PFSK-1 (cell line): ENCODE measurements at regions not wholly inside any gene's neighbourhood (a gene's known extent, or its start where the extent isn't known, plus 50 kb on each side); places are given as distances from the start of the nearest gene placed in this dataset.

ENCODE experiments used
- FOXP2 ChIP-seq: optimal IDR thresholded peaks from 2 replicates; pipeline ENCODE3; 2011; ENCODE audit warnings: borderline replicate concordance, control low read depth, inconsistent platforms; ENCODE audit not compliant: insufficient read depth; ENCODE audit errors: extremely low read length, extremely low read depth
- POLR2AphosphoS5 ChIP-seq: IDR thresholded peaks from 2 replicates; pipeline ENCODE4 v1.6.1; 2012; ENCODE audit warnings: low read depth, mild to moderate bottlenecking, control low read depth, low read length, moderate library complexity
- SIN3A ChIP-seq: IDR thresholded peaks from 2 replicates; pipeline ENCODE4 v1.6.1; 2012; ENCODE audit warnings: mild to moderate bottlenecking, low read length, moderate library complexity, borderline replicate concordance; ENCODE audit not compliant: insufficient read depth
- TAF1 ChIP-seq: IDR thresholded peaks from 2 replicates; pipeline ENCODE4 v1.6.1; 2012; ENCODE audit warnings: low read length, control low read depth, borderline replicate concordance; ENCODE audit not compliant: insufficient read depth
- TF ChIP-seq, protein P1 (sequence below), 2 experiments: IDR thresholded peaks; 2 replicates each; pipeline versions ENCODE4 v1.6.1 to v1.8.0; 2011 to 2012; ENCODE audit warnings: low read depth in 2 of 2, low read length in 2 of 2, control low read depth in 1 of 2, inconsistent platforms in 1 of 2, mild to moderate bottlenecking in 1 of 2, moderate library complexity in 1 of 2; ENCODE audit not compliant: insufficient read depth in 1 of 2

DNA sequence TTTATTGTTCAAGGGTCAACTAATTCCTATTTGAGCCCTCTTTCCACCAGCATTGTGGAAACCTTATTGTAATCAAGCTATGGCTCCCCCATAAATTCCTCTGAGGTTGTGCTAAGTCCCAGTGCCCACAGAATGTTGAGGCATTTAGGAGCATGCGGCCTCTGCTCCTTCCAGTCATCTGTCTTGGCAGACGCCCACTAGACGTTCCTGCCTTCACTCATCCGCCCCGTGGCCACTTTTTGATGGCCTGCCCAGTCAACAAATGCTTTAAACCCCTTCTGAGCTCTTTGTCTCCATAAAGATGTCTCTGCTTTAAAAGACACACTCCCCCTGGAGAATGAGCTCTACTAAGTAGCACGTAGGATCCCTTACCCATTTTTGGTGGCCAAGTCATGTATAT lies 104.7 kb downstream of the GAS1 start:
- TF ChIP-seq, protein P1, sequence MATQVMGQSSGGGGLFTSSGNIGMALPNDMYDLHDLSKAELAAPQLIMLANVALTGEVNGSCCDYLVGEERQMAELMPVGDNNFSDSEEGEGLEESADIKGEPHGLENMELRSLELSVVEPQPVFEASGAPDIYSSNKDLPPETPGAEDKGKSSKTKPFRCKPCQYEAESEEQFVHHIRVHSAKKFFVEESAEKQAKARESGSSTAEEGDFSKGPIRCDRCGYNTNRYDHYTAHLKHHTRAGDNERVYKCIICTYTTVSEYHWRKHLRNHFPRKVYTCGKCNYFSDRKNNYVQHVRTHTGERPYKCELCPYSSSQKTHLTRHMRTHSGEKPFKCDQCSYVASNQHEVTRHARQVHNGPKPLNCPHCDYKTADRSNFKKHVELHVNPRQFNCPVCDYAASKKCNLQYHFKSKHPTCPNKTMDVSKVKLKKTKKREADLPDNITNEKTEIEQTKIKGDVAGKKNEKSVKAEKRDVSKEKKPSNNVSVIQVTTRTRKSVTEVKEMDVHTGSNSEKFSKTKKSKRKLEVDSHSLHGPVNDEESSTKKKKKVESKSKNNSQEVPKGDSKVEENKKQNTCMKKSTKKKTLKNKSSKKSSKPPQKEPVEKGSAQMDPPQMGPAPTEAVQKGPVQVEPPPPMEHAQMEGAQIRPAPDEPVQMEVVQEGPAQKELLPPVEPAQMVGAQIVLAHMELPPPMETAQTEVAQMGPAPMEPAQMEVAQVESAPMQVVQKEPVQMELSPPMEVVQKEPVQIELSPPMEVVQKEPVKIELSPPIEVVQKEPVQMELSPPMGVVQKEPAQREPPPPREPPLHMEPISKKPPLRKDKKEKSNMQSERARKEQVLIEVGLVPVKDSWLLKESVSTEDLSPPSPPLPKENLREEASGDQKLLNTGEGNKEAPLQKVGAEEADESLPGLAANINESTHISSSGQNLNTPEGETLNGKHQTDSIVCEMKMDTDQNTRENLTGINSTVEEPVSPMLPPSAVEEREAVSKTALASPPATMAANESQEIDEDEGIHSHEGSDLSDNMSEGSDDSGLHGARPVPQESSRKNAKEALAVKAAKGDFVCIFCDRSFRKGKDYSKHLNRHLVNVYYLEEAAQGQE (IDR thresholded peaks at IDR 0.05; ENCODE audit: insufficient read depth in 1 of 2, low read depth in 2 of 2, low read length in 2 of 2), result no peak
- TF ChIP-seq TAF1 (no peak), SIN3A (no peak), FOXP2 (no peak), POLR2AphosphoS5 (no peak)

DNA sequence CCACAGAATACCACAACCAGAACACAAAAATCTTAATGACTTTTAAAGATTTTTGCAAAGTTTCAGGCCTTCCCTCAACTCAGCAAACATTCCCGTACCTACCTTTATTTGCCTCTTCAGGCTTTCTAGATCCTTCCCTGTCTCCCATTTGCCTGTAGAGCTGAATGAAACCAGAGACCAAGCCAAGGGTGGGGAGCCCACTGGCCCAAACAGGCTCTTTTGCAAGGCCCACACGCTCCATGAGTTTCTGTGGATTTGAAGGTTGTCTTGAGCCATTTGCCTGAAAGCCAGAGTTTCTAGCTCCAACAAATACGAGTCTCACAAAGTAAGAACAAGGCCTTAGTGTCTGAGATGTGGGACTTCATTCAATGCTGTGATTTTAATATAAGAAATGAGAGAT lies 107.8 kb downstream of the GAS1 start:
- no peak for TF ChIP-seq POLR2AphosphoS5
- TF ChIP-seq TAF1, result no peak
- TF ChIP-seq, protein P1 (IDR thresholded peaks at IDR 0.05; ENCODE audit: insufficient read depth in 1 of 2, low read depth in 2 of 2, low read length in 2 of 2), result no peak
- no peak for TF ChIP-seq FOXP2
- TF ChIP-seq SIN3A, result no peak

DNA sequence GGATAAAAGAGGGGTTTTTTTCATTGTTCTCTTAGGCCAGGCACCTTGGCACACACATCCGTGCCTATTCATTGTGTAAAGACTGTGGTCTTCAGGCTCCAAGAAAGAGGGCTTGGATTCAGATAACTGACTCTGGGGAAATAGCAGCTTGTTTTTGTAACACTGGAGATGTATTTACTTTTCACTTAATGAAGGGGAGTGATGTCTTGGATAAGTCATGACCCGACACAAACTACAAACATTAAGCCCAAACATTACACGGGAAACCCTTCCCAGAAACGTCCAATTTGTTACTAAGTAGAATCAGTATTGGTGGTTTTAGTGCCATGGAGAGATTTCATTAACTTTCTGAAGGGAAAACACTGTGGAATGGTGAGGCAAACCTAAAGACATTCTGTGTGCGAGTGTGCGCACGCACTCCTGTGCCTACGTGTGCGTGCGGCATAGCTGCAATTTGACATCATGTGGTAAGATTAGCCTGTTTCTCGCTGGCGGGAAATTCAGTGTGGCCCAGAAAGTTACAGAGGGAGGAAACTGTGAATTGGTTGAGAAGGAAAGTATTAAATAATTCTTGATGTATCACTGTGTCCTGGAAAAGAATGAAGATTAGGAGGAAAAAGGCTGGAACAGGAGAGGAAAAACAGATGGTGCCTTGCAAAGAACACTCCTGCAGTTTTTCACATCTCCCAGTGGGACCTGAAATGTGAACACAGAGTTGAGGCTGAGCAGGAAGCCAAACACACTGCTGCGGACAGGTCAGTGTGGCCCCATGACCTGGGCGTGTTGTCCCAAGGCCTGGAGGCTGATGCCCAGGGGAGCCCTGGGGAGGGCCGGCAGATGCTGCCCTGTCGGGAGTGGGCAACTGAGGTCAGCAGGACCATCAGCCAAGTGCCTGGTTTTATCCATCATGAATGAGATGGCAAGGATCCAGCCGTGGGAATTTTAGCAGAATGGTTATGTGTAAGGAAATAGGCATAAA lies 108.5 kb downstream of the GAS1 start:
- no peak for TF ChIP-seq POLR2AphosphoS5
- TF ChIP-seq SIN3A, result no peak
- TF ChIP-seq, protein P1 (IDR thresholded peaks at IDR 0.05; ENCODE audit: insufficient read depth in 1 of 2, low read depth in 2 of 2, low read length in 2 of 2), result no peak
- no peak for TF ChIP-seq TAF1
- TF ChIP-seq FOXP2, result no peak

DNA sequence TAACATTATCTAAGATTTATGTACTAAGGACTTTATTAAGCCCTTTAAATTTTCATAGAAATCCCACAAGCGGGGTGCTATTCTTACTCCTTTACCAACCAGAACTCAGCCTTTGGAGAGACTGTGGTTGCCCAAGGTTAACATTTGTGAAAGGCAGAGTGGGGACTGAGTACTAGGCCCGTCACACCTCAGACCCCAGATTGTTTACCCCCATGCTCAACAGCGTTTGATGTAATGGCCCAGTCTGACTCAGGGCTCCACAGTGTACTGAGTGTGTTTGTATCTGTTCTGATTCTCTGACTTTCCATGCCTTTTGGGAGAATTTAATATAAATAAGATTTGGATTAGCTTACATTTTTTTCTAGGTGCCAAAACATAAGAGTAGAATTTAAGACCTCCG lies 110.0 kb downstream of the GAS1 start:
- TF ChIP-seq, protein P1 (IDR thresholded peaks at IDR 0.05; ENCODE audit: insufficient read depth in 1 of 2, low read depth in 2 of 2, low read length in 2 of 2), result no peak
- TF ChIP-seq FOXP2 (no peak), SIN3A (no peak), TAF1 (no peak), POLR2AphosphoS5 (no peak)

DNA sequence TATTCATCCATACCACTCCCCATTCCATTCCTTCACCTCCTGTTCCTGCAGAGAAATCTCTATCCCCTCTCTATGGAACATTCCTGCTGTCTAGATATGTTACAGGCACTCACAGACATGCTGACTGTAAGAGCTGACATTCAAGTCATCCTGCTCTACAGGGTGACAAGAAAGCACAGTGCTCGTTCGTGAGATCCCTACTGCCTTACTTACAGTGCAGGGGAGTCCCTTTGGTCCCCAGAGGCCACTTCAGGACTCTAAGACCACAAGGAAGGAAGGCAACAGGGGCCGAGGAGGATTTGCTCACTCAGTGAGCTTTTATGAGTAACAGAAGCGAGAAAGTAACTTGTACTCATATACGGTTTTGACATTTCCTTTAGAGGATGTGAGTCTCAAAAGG lies 110.5 kb downstream of the GAS1 start:
- TF ChIP-seq TAF1 (no peak), SIN3A (no peak)
- TF ChIP-seq, protein P1 (IDR thresholded peaks at IDR 0.05; ENCODE audit: insufficient read depth in 1 of 2, low read depth in 2 of 2, low read length in 2 of 2), result no peak
